ENCODE measurements at regions not wholly inside any gene's neighbourhood (a gene's known extent, or its start where the extent isn't known, plus 50 kb on each side); places are given as distances from the start of the nearest gene placed in this dataset.
"Not testable (repeated sequence)": the region's sequence is repeated elsewhere in the genome, so short reads cannot be mapped to it uniquely, and the experiment has no call there.

DNA sequence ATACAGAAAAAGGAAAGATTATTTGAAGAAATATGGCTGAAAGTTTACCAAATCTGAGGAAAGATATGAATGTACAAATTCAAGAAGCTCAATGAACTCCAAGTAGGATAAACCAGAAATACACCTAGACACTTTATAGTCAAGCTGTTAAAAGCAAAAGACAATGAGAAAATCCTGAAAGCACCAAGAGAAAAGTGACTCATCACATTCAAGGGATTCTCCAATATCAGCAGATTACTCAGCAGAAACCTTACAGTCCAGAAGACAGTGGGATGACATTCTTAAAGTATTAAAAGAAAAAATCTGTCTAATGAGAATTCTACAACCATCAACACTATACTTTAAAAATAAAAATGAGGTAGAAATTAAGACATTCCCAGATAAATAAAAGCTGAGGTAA lies 223.8 kb upstream of the ZCCHC13 start:
- H3K27me3 Mint-ChIP-seq: no peaks in the 10 kb centered on the region
- Histone ChIP-seq H3K4me3 (ENCODE audit: low read length in 2 of 2) (no peak overlapping the region), H3K27ac (ENCODE audit: low read depth, low read length) (no peak overlapping the region), H3K9me3 (ENCODE audit: control insufficient read depth in 1 of 2, low read length in 2 of 2) (no peaks in the 10 kb centered on the region), H3K27me3 (ENCODE audit: insufficient read depth, low read length) (no peaks in the 10 kb centered on the region), H3K36me3 (ENCODE audit: insufficient read depth, low read length) (no peaks in the 10 kb centered on the region), H3K4me1 (ENCODE audit: insufficient read depth, low read length) (no peaks in the 10 kb centered on the region)
- H3K4me1 Mint-ChIP-seq: no peaks in the 10 kb centered on the region
- no peak overlapping the region for H3K4me3 Mint-ChIP-seq
- H3K9me3 Mint-ChIP-seq: peaks cover 0 to 39% (median 23%) of the 10 kb centered on the region in 8 donors
- no peak for DNase-seq
- CTCF ChIA-PET (ENCODE audit: partially characterized antibody): no interaction called here
- intact Hi-C loops (cut with micrococcal nuclease): no loop called here
- POLR2A ChIA-PET (ENCODE audit: partially characterized antibody): no interaction called here
- H3K36me3 Mint-ChIP-seq: peaks cover 6 to 19% of the 10 kb centered on the region in 2 donors
- H3K27ac Mint-ChIP-seq: no peak overlapping the region

- DNase-seq: no peak
- Mint-ChIP-seq H3K9me3 (peaks cover 0 to 15% (median 11%) of the 10 kb centered on the region in 8 donors), H3K36me3 (peaks cover 3 to 6% of the 10 kb centered on the region in 2 donors), H3K27ac (no peak overlapping the region), H3K4me3 (no peak overlapping the region), H3K27me3 (no peaks in the 10 kb centered on the region), H3K4me1 (peaks cover 0 to 10% (median 3%) of the 10 kb centered on the region in 4 donors)
- intact Hi-C loops (cut with micrococcal nuclease): no loop called here
- Histone ChIP-seq H3K27me3 (ENCODE audit: insufficient read depth, low read length) (no peaks in the 10 kb centered on the region), H3K9me3 (ENCODE audit: control insufficient read depth in 1 of 2, low read length in 2 of 2) (no peaks in the 10 kb centered on the region), H3K27ac (ENCODE audit: low read depth, low read length) (no peak overlapping the region), H3K4me3 (ENCODE audit: low read length in 2 of 2) (no peak overlapping the region), H3K4me1 (ENCODE audit: insufficient read depth, low read length) (no peaks in the 10 kb centered on the region), H3K36me3 (ENCODE audit: insufficient read depth, low read length) (no peaks in the 10 kb centered on the region)
- POLR2A ChIA-PET (ENCODE audit: partially characterized antibody): no interaction called here
- CTCF ChIA-PET (ENCODE audit: partially characterized antibody): no interaction called here
Measured at GRCh38 chrX:74065831-74066390, 213.4 kb upstream of the XIST start.

DNA sequence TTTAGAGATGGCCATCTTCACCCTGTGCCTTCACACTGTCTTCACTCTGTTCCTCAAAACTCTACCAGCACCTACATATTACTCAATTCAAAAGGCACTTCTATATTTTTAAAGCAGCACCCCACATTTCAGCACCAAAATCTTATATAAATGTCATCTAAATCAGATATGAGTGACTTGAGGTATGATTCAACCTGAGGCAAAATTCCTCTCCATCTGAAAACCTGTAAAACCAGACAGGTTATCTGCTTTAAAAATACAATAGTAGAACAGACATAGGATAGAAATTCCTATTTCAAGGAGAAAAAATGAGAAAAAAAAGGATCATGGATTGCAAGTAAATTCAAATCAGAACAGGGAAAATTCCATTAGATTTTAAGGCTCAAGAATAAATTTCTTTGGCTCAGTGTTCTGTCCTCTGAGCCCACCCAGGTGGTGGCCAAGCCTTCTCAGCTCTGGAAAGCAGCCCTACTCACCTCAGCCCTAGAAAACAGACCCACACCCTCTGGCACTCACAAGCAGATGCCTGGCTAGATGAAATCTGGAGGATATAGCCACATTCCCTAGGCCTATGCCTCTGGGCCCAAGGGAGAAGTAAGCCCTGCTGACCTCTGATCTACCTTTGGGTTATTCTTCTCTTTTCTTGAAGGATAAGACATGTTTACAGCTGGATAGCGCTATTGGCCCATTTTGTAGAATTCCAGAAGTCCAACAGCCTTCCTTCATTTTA lies 211.1 kb upstream of the XIST start:
- POLR2A ChIA-PET (ENCODE audit: partially characterized antibody): no interaction called here
- H3K4me1 Mint-ChIP-seq: peaks cover 0 to 6% (median 3%) of the 10 kb centered on the region in 4 donors

DNA sequence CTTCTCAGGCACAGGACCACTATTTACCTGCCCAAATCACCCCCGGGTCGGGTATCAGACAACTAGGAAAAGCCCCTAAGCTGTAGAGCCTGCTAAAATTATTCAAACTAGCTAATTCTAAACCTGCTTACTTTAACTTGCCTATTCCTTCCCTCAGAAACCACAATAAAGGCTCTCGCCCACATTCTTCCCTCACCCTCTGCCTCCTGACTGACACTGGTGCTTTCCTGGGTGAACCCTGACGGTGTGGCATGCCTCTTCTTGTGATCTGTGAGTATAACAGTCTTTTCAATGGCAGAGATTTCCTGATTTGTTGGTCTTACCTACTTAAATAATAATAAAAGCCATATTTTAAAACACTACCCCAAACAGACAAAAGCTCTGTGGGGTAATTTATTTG lies 209.4 kb upstream of the XIST start:
- no peak for DNase-seq
- ChIA-PET CTCF (ENCODE audit: partially characterized antibody) (no interaction called here), POLR2A (ENCODE audit: partially characterized antibody) (no interaction called here)
- Histone ChIP-seq H3K27me3 (ENCODE audit: insufficient read depth, low read length) (no peaks in the 10 kb centered on the region), H3K9me3 (ENCODE audit: control insufficient read depth in 1 of 2, low read length in 2 of 2) (no peaks in the 10 kb centered on the region), H3K4me1 (ENCODE audit: insufficient read depth, low read length) (no peaks in the 10 kb centered on the region), H3K4me3 (ENCODE audit: low read length in 2 of 2) (no peak overlapping the region), H3K27ac (ENCODE audit: low read depth, low read length) (no peak overlapping the region), H3K36me3 (ENCODE audit: insufficient read depth, low read length) (no peaks in the 10 kb centered on the region)
- Mint-ChIP-seq H3K36me3 (no peaks in the 10 kb centered on the region), H3K4me1 (peaks cover 0 to 6% (median 3%) of the 10 kb centered on the region in 4 donors), H3K9me3 (peaks cover 0 to 2% (median 0%) of the 10 kb centered on the region in 8 donors), H3K27ac (no peak overlapping the region), H3K27me3 (no peaks in the 10 kb centered on the region), H3K4me3 (no peak overlapping the region)
- intact Hi-C loops (cut with micrococcal nuclease): no loop called here

More for the DNA sequence above, 211.1 kb upstream of the XIST start:
- no peak for DNase-seq
- H3K4me1 ChIP-seq (ENCODE audit: insufficient read depth, low read length): no peaks in the 10 kb centered on the region
- H3K36me3 Mint-ChIP-seq: peaks cover 3 to 6% of the 10 kb centered on the region in 2 donors
- CTCF ChIA-PET (ENCODE audit: partially characterized antibody): no interaction called here
- H3K9me3 ChIP-seq (ENCODE audit: control insufficient read depth in 1 of 2, low read length in 2 of 2): no peaks in the 10 kb centered on the region
- no peaks in the 10 kb centered on the region for H3K27me3 ChIP-seq (ENCODE audit: insufficient read depth, low read length)
- no peaks in the 10 kb centered on the region for H3K36me3 ChIP-seq (ENCODE audit: insufficient read depth, low read length)
- no peak overlapping the region for H3K4me3 Mint-ChIP-seq
- H3K9me3 Mint-ChIP-seq: peaks cover 0 to 7% (median 6%) of the 10 kb centered on the region in 8 donors
- intact Hi-C loops (cut with micrococcal nuclease): no loop called here
- no peak overlapping the region for H3K27ac ChIP-seq (ENCODE audit: low read depth, low read length)
- no peak overlapping the region for H3K27ac Mint-ChIP-seq
- H3K4me3 ChIP-seq (ENCODE audit: low read length in 2 of 2): no peak overlapping the region
- H3K27me3 Mint-ChIP-seq: no peaks in the 10 kb centered on the region

GRCh38 chrX:74049126-74049525 lies 196.6 kb upstream of the XIST start:
- intact Hi-C loops (cut with micrococcal nuclease): no loop called here
- Histone ChIP-seq H3K36me3 (ENCODE audit: insufficient read depth, low read length) (no peaks in the 10 kb centered on the region), H3K4me1 (ENCODE audit: insufficient read depth, low read length) (no peaks in the 10 kb centered on the region), H3K27me3 (ENCODE audit: insufficient read depth, low read length) (no peaks in the 10 kb centered on the region), H3K4me3 (ENCODE audit: low read length in 2 of 2) (no peak overlapping the region), H3K27ac (ENCODE audit: low read depth, low read length) (no peak overlapping the region), H3K9me3 (ENCODE audit: control insufficient read depth in 1 of 2, low read length in 2 of 2) (no peaks in the 10 kb centered on the region)
- POLR2A ChIA-PET (ENCODE audit: partially characterized antibody): no interaction called here
- H3K4me3 Mint-ChIP-seq: no peak overlapping the region
- no peaks in the 10 kb centered on the region for H3K4me1 Mint-ChIP-seq
- H3K27ac Mint-ChIP-seq: no peak overlapping the region
- CTCF ChIA-PET (ENCODE audit: partially characterized antibody): no interaction called here
- H3K27me3 Mint-ChIP-seq: no peaks in the 10 kb centered on the region
- DNase-seq: no peak
- H3K9me3 Mint-ChIP-seq: peaks cover 0 to 7% (median 5%) of the 10 kb centered on the region in 8 donors
- peaks cover 0 to 6% of the 10 kb centered on the region in 2 donors for H3K36me3 Mint-ChIP-seq

DNA sequence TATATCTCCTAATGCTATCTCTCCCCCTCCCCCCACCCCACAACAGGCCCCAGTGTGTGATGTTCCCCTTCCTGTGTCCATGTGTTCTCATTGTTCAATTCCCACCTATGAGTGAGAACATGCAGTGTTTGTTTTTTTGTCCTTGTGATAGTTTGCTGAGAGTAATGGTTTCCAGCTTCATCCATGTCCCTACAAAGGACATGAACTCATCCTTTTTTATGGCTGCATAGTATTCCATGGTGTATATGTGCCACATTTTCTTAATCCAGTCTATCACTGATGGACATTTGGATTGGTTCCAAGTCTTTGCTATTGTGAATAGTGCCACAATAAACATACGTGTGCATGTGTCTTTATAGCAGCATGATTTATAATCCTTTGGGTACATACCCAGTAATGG lies 181.6 kb upstream of the XIST start:
- DNase-seq; H3K4me1 Mint-ChIP-seq; H3K4me1 ChIP-seq (ENCODE audit: insufficient read depth, low read length); H3K27ac Mint-ChIP-seq; H3K4me3 ChIP-seq (ENCODE audit: low read length in 2 of 2); H3K27ac ChIP-seq (ENCODE audit: low read depth, low read length); H3K9me3 ChIP-seq (ENCODE audit: control insufficient read depth in 1 of 2, low read length in 2 of 2); H3K36me3 Mint-ChIP-seq; H3K27me3 ChIP-seq (ENCODE audit: insufficient read depth, low read length); H3K4me3 Mint-ChIP-seq; CTCF ChIA-PET (ENCODE audit: partially characterized antibody); H3K27me3 Mint-ChIP-seq; POLR2A ChIA-PET (ENCODE audit: partially characterized antibody); intact Hi-C loops (cut with micrococcal nuclease); H3K36me3 ChIP-seq (ENCODE audit: insufficient read depth, low read length): not testable (repeated sequence)
- peaks cover 0 to 31% (median 11%) of the 10 kb centered on the region in 8 donors for H3K9me3 Mint-ChIP-seq

- H3K4me3 ChIP-seq (ENCODE audit: low read length in 2 of 2); H3K27me3 Mint-ChIP-seq; H3K4me1 ChIP-seq (ENCODE audit: insufficient read depth, low read length); H3K36me3 ChIP-seq (ENCODE audit: insufficient read depth, low read length); POLR2A ChIA-PET (ENCODE audit: partially characterized antibody); intact Hi-C loops (cut with micrococcal nuclease); H3K27ac ChIP-seq (ENCODE audit: low read depth, low read length); H3K4me3 Mint-ChIP-seq; H3K27me3 ChIP-seq (ENCODE audit: insufficient read depth, low read length); H3K36me3 Mint-ChIP-seq; DNase-seq; H3K9me3 ChIP-seq (ENCODE audit: control insufficient read depth in 1 of 2, low read length in 2 of 2); CTCF ChIA-PET (ENCODE audit: partially characterized antibody); H3K27ac Mint-ChIP-seq; H3K4me1 Mint-ChIP-seq: not testable (repeated sequence)
- H3K9me3 Mint-ChIP-seq: peaks cover 0 to 25% (median 5%) of the 10 kb centered on the region in 8 donors
Measured at GRCh38 chrX:74031527-74031926, 179.0 kb upstream of the XIST start.
